GM21576 (cell line): ENCODE measurements at regions not wholly inside any gene's neighbourhood (a gene's known extent, or its start where the extent isn't known, plus 50 kb on each side); places are given as distances from the start of the nearest gene placed in this dataset.

Experiments
- ATAC-seq: cut with Tn5 transposase; IDR thresholded peaks from one replicate; pipeline ENCODE4 v1.9.1; 2021; ENCODE audit warnings: mild to moderate bottlenecking, moderate library complexity; ENCODE audit not compliant: unreplicated experiment

- ATAC-seq = no peak
These were observed 326.9 kb downstream of the FGF9 start for GRCh38 chr13:21997726-21998125.

- ATAC-seq = no peak
These were observed 327.6 kb downstream of the FGF9 start for GRCh38 chr13:21998279-21998990.

GRCh38 chr13:21999666-22000065 is 328.8 kb downstream of the FGF9 start:
- ATAC-seq = no peak

- ATAC-seq = no peak
These were observed 329.3 kb downstream of the FGF9 start for GRCh38 chr13:22000191-22000590.

GRCh38 chr13:22001336-22001735 is 330.5 kb downstream of the FGF9 start:
- no peak for ATAC-seq

GRCh38 chr13:22002893-22003292 is 332.0 kb downstream of the FGF9 start:
- no peak for ATAC-seq

- ATAC-seq = no peak
These were observed 338.6 kb downstream of the FGF9 start for GRCh38 chr13:22009500-22009899.

GRCh38 chr13:22009937-22010336 is 339.1 kb downstream of the FGF9 start:
- ATAC-seq = no peak

GRCh38 chr13:22012686-22013085 is 341.8 kb downstream of the FGF9 start:
- ATAC-seq = no peak

- ATAC-seq = no peak
These were observed 343.6 kb downstream of the FGF9 start for GRCh38 chr13:22014469-22014868.

GRCh38 chr13:22017226-22017625 is 346.4 kb downstream of the FGF9 start:
- ATAC-seq = peak; percentile 87

- no peak for ATAC-seq
These were observed 347.4 kb downstream of the FGF9 start for GRCh38 chr13:22018076-22018835.

- no peak for ATAC-seq
These were observed 347.9 kb downstream of the FGF9 start for GRCh38 chr13:22018836-22019210.

GRCh38 chr13:22024381-22024994 is 353.6 kb downstream of the FGF9 start:
- no peak for ATAC-seq

- no peak for ATAC-seq
These were observed 356.7 kb downstream of the FGF9 start for GRCh38 chr13:22027566-22027965.

GRCh38 chr13:22028831-22029230 is 358.0 kb downstream of the FGF9 start:
- no peak for ATAC-seq

- no peak for ATAC-seq
These were observed 359.4 kb downstream of the FGF9 start for GRCh38 chr13:22030321-22030720.

- no peak for ATAC-seq
These were observed 360.9 kb downstream of the FGF9 start for GRCh38 chr13:22031702-22032286.

- no peak for ATAC-seq
These were observed 362.0 kb downstream of the FGF9 start for GRCh38 chr13:22032905-22033304.

- ATAC-seq = no peak
These were observed 369.1 kb downstream of the FGF9 start for GRCh38 chr13:22039961-22040360.

GRCh38 chr13:22040810-22041364 is 370.0 kb downstream of the FGF9 start:
- no peak for ATAC-seq
